ENCODE measurements at regions not wholly inside any gene's neighbourhood (a gene's known extent, or its start where the extent isn't known, plus 50 kb on each side); places are given as distances from the start of the nearest gene placed in this dataset.

DNA sequence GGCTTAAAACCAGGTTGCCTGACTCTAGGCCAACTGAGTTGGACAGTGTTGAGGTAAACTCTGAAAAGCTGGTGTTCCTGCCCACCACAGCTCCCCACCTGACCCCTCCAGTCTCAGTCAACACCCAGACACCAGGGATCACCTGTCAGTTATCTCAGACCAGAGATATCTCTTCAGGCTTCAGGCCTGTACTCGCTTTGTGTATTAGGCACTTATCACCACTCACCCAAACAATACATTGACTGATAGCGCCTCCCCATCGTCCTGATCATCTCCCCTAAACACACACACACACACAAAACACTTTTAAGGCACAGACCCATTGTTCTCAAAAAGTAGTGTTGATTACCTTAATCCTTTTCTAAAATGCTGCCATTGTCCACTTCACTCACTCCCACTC is 111.5 kb downstream of the PLCE1 start:
- CTCF ChIA-PET = no interaction called here
- no peaks in the 10 kb centered on the region for H4K20me1 ChIP-seq (ENCODE audit: control insufficient read depth, insufficient read depth, low read length, poor library complexity, severe bottlenecking)
- H2AFZ ChIP-seq (ENCODE audit: insufficient read depth, low read depth, low read length, poor library complexity, severe bottlenecking) = no peak overlapping the region
- no peak overlapping the region for H3K4me3 ChIP-seq (ENCODE audit: control extremely low read depth in 1 of 5, extremely low read depth in 1 of 5, insufficient read depth in 1 of 5, low read depth in 2 of 5, low read length in 4 of 5)
- no peak for DNase-seq
- no peaks in the 10 kb centered on the region for H3K79me2 ChIP-seq (ENCODE audit: control insufficient read depth, insufficient read depth, low read length)
- H3K4me1 ChIP-seq (ENCODE audit: control insufficient read depth in 2 of 2, insufficient read depth in 2 of 2, low read length in 2 of 2) = no peaks in the 10 kb centered on the region
- Mint-ChIP-seq H3K4me1 (no peaks in the 10 kb centered on the region), H3K9me3 (ENCODE audit: insufficient read depth) (no peaks in the 10 kb centered on the region), H3K27ac (no peak overlapping the region), H3K27me3 (peaks cover 14% of the 10 kb centered on the region), H3K4me3 (no peak overlapping the region)
- H3K4me2 ChIP-seq (replicated peaks; ENCODE audit: low read depth, low read length, poor library complexity, severe bottlenecking) = no peak overlapping the region
- peaks cover 0 to 2% (median 0%) of the 10 kb centered on the region in 4 experiments for H3K27me3 ChIP-seq (replicated peaks in 1 of 4; ENCODE audit: control extremely low read depth in 1 of 4, control insufficient read depth in 3 of 4, insufficient read depth in 4 of 4, low read length in 3 of 4)
- no peak overlapping the region for H3K9ac ChIP-seq (ENCODE audit: low read length)
- TF ChIP-seq, protein P1, sequence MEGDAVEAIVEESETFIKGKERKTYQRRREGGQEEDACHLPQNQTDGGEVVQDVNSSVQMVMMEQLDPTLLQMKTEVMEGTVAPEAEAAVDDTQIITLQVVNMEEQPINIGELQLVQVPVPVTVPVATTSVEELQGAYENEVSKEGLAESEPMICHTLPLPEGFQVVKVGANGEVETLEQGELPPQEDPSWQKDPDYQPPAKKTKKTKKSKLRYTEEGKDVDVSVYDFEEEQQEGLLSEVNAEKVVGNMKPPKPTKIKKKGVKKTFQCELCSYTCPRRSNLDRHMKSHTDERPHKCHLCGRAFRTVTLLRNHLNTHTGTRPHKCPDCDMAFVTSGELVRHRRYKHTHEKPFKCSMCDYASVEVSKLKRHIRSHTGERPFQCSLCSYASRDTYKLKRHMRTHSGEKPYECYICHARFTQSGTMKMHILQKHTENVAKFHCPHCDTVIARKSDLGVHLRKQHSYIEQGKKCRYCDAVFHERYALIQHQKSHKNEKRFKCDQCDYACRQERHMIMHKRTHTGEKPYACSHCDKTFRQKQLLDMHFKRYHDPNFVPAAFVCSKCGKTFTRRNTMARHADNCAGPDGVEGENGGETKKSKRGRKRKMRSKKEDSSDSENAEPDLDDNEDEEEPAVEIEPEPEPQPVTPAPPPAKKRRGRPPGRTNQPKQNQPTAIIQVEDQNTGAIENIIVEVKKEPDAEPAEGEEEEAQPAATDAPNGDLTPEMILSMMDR (IDR thresholded peaks at IDR 0.05) = no peak
- TF ChIP-seq EZH2 (IDR thresholded peaks at IDR 0.05; ENCODE audit: borderline replicate concordance, insufficient read depth, low read depth, low read length, poor library complexity, severe bottlenecking) = no peak
- no peaks in the 10 kb centered on the region for H3K36me3 ChIP-seq (replicated peaks in 1 of 2; ENCODE audit: control extremely low read depth in 1 of 2, control insufficient read depth in 1 of 2, extremely low read depth in 1 of 2, insufficient read depth in 2 of 2, low read length in 1 of 2)
- WGBS (ENCODE audit: insufficient coverage) = 78% methylated on average over 3 of the region's 3 CpGs
- intact Hi-C loops (cut with micrococcal nuclease) = no loop called here
- H3K9me3 ChIP-seq (ENCODE audit: control extremely low read depth in 1 of 3, control insufficient read depth in 2 of 3, insufficient read depth in 1 of 3, low read length in 2 of 3) = peaks cover 0 to 3% (median 0%) of the 10 kb centered on the region in 3 donors
- no peak overlapping the region for H3K27ac ChIP-seq (ENCODE audit: low read length in 2 of 2)
- POLR2A ChIA-PET = no interaction called here
- ATAC-seq (ENCODE audit: low read depth) = no peak

DNA sequence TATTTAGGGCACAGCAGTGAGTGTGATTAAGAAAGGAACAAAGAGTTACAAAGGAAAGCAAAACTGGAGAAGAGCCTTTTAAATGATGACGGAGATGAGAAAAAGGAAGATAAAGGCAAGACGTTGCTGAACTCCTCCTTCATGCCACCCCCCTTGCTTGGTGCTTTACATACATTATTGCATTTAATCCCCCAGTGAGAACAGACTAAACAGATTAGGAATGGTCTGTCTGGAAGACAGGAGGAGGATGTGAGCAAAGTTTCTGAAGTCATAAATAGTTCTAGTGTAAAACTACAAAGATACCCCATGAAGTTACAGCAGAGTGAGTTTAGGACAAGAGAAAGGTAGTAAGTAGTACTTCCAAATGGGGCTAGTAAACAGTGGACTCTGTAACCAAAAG is 113.5 kb downstream of the PLCE1 start:
- peaks cover 0 to 3% (median 0%) of the 10 kb centered on the region in 3 donors for H3K9me3 ChIP-seq (ENCODE audit: control extremely low read depth in 1 of 3, control insufficient read depth in 2 of 3, insufficient read depth in 1 of 3, low read length in 2 of 3)
- no peaks in the 10 kb centered on the region for H3K36me3 ChIP-seq (replicated peaks in 1 of 2; ENCODE audit: control extremely low read depth in 1 of 2, control insufficient read depth in 1 of 2, extremely low read depth in 1 of 2, insufficient read depth in 2 of 2, low read length in 1 of 2)
- no peak overlapping the region for H2AFZ ChIP-seq (ENCODE audit: insufficient read depth, low read depth, low read length, poor library complexity, severe bottlenecking)
- H3K27me3 ChIP-seq (replicated peaks in 1 of 4; ENCODE audit: control extremely low read depth in 1 of 4, control insufficient read depth in 3 of 4, insufficient read depth in 4 of 4, low read length in 3 of 4) = no peaks in the 10 kb centered on the region
- H3K27ac Mint-ChIP-seq = no peak overlapping the region
- H3K4me3 ChIP-seq (ENCODE audit: control extremely low read depth in 1 of 5, extremely low read depth in 1 of 5, insufficient read depth in 1 of 5, low read depth in 2 of 5, low read length in 4 of 5) = no peak overlapping the region
- no peak overlapping the region for H3K4me3 Mint-ChIP-seq
- peaks cover 9% of the 10 kb centered on the region for H3K27me3 Mint-ChIP-seq
- no peaks in the 10 kb centered on the region for H3K79me2 ChIP-seq (ENCODE audit: control insufficient read depth, insufficient read depth, low read length)
- no peak for ATAC-seq (ENCODE audit: low read depth)
- WGBS (ENCODE audit: insufficient coverage) = no CpG with 5 or more reads among the region's 2 CpGs
- H3K9me3 Mint-ChIP-seq (ENCODE audit: insufficient read depth) = no peaks in the 10 kb centered on the region
- no peaks in the 10 kb centered on the region for H3K4me1 Mint-ChIP-seq
- intact Hi-C loops (cut with micrococcal nuclease) = no loop called here
- no peaks in the 10 kb centered on the region for H3K4me1 ChIP-seq (ENCODE audit: control insufficient read depth in 2 of 2, insufficient read depth in 2 of 2, low read length in 2 of 2)
- no peak overlapping the region for H3K4me2 ChIP-seq (replicated peaks; ENCODE audit: low read depth, low read length, poor library complexity, severe bottlenecking)
- no peaks in the 10 kb centered on the region for H4K20me1 ChIP-seq (ENCODE audit: control insufficient read depth, insufficient read depth, low read length, poor library complexity, severe bottlenecking)
- POLR2A ChIA-PET = no interaction called here
- TF ChIP-seq EZH2 (IDR thresholded peaks at IDR 0.05; ENCODE audit: borderline replicate concordance, insufficient read depth, low read depth, low read length, poor library complexity, severe bottlenecking) = no peak
- TF ChIP-seq, protein P1 (IDR thresholded peaks at IDR 0.05) = no peak
- DNase-seq = no peak
- no peak overlapping the region for H3K9ac ChIP-seq (ENCODE audit: low read length)
- no peak overlapping the region for H3K27ac ChIP-seq (ENCODE audit: low read length in 2 of 2)
- CTCF ChIA-PET = no interaction called here
